ENCODE measurements at regions not wholly inside any gene's neighbourhood (a gene's known extent, or its start where the extent isn't known, plus 50 kb on each side); places are given as distances from the start of the nearest gene placed in this dataset.

DNA sequence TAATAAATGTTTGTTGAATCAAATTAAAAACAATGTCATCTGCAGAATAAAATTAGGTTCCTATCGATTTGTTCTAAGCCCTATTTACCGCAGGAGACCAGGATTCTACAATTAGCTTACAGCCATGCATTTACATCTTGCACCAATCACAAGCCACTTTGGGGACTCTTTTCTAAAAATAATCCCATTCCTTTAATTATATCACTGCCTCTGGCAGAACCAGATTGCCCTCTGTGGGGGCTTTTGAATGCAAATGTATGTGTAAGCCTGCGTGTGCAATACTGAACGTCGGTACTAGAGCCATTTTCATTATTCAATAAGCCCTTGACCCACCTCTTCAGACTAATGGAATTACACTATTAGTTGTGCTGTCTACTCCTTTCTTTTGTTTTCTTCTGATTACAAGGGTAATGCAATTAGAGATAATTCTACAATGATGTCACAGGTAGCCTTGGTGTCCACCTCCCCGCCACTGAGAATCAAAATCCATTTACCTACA lies 391.3 kb upstream of the XYLT1 start:
- no peak for DNase-seq (ENCODE audit: low read depth)

DNA sequence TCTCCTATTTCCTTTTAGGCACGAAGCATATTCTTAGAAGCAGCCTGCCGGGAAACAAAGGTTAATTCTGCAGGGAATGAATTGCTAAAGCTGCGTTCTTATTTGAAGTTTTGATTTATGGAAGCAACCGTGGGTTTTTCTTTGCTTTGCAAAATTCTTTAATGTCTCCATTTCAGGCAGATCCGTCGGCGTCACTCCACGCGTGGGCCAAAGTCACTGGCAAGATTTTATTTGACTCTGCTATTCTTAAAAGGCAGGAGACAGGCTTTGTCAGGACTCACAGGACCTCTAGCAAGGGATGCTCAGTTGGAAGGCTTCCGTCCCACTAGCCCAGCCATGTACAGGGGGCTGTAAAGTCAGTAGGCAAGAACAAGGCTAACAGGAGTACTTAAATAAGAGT lies 387.3 kb upstream of the XYLT1 start:
- no peak for DNase-seq (ENCODE audit: low read depth)

DNA sequence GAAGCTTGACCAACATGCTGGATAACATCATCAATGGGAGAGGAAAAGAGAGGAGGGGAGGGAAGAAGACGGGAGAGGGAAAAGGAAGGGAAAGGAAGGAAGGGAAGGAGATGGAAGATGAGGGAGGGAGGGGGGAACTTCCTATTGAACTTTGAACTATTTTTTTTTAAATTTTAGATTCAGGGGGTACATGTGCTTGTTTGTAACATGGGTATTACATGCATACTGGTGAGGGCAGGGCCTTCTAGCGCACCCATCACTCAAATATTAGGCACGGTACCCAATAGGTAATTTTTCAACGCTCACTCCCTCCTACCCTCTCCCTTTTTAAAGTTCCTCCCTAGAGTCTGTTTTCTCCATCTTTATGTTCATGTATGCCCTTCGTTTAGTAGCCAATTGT lies 383.2 kb upstream of the XYLT1 start:
- no peak for DNase-seq (ENCODE audit: low read depth)

DNA sequence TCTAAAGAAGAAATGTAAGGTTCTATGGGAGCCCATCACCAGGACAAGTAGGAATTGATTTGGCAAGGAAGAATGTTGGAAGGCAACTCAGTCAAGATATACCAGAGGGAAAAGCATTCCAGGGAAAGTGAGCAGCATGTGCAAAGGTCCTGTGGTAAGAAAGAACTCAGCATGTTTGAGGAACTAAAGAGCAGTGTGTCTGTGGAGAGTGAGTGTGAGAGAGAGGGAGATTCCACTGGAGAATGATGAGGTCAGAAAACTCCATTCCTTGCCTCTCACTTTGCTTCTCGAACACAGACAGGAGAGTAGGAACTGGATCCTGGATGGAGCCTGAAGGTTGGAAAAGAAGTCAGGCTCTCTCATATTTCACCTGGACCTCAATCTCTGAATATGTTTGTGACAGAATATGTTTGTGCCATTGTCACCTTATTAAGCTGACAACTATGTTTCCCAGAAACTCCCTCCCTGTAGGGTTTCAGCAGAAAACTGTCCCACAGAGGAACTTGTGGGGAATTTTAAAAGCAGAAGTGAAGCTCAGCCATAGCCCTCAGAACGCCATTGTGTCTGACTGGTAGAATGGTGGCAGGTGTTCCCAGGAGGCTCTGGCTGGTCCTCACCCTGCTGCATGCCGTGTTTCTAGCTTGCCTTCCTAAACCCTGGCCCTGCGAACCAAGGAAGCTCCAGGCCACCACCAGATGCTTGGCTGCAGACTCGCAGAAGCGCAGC lies 382.4 kb upstream of the XYLT1 start:
- no peak for DNase-seq (ENCODE audit: low read depth)

DNA sequence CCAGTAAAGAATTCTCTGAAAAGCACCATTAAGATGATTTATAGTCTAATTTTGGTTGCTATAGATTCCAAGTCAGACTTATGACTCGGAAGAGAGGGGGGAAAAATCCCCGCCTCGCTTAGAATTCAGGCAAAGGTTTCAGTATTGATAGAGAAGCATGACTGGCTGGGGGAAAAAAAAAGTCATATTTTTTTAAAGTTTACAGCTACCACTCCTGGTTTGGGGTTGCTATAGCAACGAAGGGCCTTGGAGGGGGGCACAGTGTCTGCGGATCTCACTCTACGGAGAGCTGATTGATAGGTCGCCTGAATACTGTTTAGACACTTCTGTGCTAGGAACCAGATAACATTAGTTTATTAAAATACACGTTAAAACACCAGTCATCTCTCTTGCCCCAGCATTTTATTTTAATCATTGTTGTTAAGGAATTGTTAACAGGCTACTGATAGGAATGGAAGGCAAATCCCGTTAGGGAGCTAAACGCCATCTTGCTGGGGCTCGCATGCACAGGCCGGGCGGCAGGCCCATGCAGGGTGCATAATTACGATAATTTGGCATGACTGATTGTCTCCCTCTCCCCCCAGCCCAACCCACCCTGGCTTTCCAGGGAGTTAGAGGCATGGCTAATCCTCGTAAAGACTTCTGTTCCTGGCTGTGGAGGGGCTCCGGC lies 380.0 kb upstream of the XYLT1 start:
- DNase-seq (ENCODE audit: low read depth) = no peak

DNA sequence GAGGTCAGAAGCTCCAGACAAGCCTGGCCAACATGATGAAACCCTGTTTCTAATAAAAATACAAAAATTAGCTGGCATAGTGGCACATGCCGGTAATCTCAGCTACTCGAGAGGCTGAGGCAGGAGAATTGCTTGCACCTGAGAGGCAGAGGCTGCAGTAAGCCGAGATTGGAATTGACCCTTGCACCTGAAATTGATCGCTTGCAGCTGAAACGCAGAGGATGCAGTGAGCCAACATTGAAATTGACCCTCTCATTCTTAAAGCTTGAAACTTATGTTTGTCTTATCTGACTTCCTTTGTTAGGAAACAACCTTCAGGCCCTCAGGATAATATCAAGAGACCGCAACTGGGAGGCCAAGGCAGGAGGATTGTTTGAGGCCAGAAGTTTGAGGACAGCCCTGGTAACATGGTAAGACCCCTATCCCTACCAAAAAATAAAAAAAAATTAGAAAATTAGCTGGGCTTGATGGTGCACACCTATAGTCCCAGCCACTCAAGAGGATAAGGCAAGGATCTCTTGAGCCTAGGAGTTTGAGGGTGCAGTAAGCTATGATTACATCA lies 376.6 kb upstream of the XYLT1 start:
- no peak for DNase-seq (ENCODE audit: low read depth)

DNA sequence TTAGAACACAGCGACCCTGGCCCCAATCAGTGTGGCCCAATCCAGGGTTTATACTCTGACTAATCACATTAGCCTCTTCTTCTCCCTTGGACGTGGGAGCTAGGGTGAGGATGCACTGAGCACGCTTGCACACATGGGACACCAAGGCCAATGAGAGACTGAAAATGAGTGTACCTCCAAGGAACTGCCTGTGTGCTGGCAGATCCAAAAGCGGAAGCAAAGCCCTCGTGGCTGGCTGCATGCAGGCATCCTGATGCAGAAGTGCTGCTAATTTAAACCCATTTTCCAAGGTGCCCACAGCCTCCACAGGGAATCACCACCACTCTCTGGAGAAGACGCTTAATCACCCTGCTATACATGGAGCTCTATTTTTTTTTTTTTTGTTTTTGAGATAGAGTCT lies 375.3 kb upstream of the XYLT1 start:
- DNase-seq (ENCODE audit: low read depth) = no peak

DNA sequence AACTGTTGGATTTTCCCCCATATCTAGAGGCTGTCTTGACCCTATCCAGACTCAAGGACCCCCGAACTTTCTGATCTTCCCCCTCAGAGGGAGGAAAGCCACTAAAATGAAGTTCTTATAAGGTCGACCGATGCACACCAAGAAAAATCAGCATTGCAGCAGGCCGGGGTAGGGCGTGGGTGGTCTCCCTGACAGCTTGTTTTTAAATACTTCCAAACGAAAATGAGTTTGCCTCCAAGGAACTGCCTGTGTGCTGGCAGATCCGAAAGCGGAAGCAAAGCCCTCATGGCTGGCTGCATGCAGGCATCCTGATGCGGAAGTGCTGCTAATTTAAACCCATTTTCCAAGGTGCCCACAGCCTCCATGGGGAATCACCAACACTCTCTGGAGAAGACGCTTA lies 374.3 kb upstream of the XYLT1 start:
- DNase-seq (ENCODE audit: low read depth) = no peak

DNA sequence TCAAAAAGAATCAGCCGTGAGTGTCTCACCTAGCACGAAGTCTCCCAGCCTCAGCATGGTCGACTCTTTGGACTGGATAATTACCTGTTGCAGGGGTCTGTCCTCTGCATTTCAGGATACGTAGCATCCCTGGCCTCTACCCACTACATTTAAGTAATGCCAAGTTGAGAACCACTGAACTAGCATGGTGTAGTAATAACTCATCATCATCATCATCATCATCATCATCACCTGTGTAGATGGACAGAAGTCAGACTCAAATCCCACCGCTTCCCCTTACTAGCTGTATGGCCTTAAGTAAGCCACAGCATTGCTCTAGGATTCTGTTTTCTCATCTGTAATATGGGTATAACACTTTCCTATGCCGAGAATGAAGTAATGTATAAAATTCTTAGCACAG lies 373.1 kb upstream of the XYLT1 start:
- DNase-seq (ENCODE audit: low read depth) = no peak

DNA sequence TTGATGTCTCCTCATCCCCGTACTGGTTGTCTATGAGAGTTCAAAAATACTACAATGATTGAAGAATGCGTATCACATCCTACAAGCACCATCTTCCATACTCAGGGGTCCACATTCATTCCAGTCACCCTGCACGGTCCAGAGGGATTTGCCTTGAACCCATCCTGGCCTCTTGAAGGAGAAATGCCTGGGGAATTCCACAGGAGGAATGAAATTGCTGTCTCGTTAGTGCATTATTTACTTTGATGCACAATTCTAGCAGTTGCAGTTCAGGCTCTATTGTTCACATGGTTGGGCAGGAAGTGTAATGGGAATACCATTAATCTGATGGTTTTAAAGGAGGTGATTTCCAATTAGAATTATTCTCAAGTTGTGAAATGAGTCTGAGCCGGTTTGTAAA lies 369.1 kb upstream of the XYLT1 start:
- DNase-seq (ENCODE audit: low read depth) = no peak

DNA sequence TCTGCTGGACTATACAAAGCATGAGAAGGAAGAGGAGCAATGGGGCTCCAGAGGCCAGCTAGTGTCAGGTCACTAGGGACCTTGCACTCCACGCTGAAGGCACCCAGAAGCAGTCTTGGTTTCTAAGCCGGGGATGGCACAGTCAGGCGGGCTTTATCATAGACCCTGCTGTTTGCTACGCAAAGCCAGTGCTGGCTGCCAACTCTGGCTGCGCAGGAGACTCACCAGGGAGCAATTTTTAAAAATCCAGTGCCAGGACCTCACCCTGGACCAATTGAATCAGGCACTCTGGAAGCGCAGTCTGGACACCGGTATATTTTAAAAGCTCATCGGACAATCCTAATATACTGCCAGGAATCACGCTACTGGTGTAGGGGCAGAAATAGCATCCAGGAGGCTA lies 368.5 kb upstream of the XYLT1 start:
- DNase-seq (ENCODE audit: low read depth) = no peak

DNA sequence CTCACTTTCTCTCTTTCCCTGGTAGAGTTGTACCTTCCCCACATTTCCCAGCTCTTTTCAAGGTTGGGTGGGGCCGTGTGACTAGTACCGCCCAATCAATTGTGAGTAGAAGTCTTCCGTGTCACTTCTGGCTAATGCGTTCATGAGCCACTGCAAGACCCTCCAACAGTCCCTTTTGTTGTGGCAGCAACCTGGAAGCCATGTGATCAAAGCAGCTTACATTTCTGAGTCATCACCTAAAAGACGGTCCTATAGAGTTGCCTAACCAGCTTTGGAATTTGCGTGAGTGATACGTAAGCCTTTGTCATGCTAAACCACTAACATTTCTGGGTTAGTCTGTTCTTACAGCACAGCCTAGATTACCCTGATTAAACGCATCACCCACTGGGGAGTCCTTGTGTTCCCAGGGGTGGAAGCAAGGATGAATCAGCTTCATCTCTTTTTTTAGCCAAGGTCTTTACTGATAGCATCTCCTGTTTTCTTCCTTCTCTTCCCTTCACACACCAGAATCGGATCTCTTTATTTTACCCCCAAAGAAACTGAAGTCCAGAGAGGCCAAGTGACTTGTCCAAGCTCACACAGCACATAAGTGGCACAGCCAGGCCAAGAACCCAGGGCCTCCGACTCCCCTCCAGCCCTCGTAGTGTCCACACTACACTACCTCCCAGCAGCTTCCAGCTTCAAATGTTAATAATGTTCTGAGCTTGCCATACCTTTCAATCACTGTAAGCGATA lies 366.3 kb upstream of the XYLT1 start:
- no peak for DNase-seq (ENCODE audit: low read depth)

DNA sequence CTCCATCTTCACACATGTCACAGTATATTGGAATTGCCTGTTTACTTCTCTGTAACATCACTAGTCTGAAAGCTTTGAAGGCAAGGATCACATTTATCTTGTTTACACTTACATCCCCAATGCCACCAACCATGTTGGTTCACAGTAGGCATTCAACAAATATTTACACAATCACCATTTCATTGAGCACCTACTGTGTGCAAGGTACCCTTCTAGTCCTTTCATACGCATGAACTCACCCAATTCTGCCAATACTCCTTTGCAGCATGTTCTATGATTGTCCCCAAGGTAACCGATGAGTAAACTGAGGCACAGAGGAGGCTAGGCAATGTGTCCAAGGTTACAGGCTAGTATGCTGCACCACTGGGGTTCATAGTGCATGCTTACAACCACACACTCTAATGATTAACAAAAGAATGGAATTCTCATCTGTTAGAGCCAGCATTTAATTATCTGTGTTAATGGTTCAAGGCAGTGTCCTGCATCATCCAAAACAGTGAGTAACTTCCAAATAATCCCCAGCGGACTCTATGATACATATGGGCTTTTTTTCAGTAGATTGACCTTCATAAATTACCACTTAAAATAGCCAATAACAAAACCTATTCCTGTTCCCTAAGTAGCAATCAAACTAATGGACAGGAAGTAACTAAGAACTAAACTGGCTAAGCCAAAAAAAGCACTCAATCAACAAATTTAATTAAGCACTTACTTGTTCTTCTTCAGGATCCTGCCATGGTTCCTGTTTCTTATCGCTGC lies 364.5 kb upstream of the XYLT1 start:
- no peak for DNase-seq (ENCODE audit: low read depth)

DNA sequence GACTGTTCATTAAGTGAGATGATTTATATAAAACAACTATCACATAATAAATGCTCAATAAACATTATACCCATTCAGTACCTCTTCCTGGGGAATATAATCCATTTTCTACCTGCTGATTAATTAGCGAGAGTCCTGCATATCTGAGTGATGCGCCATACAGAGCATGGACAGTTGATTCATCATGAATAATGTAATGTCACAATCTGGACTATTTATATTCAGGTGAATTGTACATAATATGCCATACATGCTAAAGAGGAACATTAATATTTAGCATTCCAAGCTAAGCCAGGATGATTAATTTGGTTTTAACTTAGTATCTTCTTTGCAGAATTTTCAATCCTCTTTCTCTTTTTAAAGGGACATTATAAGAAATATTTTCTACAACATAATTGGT lies 362.0 kb upstream of the XYLT1 start:
- no peak for DNase-seq (ENCODE audit: low read depth)

DNA sequence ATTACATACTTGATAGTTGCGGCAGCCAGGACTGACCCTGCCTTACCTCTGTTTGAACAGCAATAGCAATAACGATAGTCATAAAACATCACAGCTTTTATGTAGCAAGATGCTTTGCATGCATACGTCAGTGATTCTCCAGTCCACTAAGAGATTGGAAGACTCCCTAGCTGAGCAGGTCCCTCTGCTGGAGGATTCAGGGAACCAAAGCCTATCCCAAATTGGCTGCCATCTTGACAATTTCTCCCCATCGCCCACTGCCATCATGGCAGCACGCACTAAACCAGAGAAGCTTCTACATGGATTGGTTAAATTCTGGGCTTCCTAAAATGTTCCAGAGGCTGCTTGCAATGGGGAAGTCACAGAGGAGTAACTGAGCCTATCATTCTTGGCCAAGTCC lies 360.6 kb upstream of the XYLT1 start:
- no peak for DNase-seq (ENCODE audit: low read depth)

DNA sequence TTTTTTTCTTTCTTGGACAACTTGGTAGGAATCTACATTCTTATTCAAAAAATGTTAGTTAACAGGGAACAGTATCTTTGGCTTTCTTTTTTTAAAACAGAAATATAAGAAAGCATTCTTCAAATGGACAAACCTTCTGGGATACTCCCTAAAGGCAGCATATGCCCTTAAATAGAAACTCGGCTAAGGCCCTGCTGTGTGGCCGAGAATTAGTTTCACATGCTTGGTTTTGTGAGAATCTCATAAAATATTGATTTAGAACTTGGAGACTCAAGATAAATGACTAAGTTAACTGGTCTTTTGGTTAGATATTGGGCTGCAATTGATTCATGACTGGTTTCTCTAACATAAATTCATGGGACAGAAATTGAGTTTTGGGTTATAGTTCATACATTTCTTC lies 359.9 kb upstream of the XYLT1 start:
- DNase-seq (ENCODE audit: low read depth) = no peak

DNA sequence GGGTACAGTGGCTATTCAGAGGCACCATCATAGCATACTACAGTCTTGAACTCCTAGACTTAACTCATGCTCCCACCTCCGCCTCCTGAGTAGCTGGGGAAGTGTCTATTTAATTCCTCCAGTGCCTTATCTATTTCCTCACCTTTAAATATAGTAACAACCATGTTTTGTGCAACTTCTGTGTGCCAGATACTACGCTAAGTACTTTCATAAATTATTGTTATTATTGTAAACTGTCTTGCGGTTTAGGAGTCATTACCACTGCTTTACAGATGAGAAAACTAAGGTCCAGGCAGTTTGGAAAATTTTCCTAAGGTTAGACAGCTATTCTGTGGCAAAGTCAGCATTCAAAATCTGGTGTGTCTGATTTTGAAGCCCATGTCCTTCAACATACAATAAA lies 359.1 kb upstream of the XYLT1 start:
- DNase-seq (ENCODE audit: low read depth) = no peak

DNA sequence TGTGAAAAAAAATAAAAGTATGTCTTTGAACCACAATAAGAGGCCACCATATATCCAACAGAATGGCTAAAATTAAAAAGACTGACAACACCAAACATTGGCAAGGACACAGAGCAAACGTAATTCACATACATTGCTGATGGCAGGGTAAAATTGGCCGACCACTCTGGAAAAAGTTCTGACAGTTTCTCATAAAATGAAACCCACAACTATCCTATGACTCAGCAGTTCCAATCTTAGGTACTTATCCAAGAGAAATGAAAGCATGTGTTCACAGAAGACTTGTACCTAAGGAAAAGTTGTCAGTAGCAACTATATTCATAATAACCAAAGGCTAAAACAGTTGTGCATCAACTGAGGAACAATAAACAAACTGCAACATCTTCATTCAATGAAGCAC lies 357.3 kb upstream of the XYLT1 start:
- no peak for DNase-seq (ENCODE audit: low read depth)

DNA sequence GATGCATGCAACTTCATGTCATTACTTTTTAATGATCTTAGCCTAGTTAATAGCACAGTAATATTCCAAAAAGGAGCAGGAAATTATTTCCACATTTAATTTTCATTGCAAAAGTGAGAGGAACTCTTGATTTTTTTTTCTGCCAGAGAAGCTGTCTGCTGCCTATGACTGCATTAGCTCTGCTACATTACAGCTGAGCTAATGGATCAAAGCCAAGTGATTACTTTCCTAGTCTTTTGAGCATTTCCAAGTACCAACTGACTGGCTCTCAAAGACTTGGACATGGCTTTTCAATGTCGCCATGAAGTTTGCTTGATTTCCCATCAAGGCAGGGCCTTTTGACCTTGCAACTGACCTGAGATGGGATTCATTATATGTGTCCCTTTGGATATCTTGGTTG lies 356.6 kb upstream of the XYLT1 start:
- no peak for DNase-seq (ENCODE audit: low read depth)

DNA sequence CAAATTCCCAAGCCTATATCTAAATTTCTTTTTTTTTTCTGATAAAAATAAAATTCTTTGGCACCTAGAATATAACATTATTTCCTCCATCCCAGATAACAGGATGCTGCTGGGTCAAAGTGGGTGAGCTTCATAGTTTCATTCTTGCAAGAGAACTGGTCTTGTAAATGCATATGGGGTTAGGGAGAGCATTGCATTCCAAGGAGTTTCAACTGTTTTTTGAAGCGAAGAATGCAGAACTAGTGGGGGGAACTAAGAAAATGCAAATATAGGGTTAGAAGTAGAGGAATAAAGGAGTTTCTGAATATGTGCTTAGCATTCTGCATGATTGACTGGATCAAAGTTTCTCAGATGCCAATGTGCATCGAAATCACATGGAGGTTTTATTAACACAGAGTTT lies 347.2 kb upstream of the XYLT1 start:
- no peak for DNase-seq (ENCODE audit: low read depth)

DNA sequence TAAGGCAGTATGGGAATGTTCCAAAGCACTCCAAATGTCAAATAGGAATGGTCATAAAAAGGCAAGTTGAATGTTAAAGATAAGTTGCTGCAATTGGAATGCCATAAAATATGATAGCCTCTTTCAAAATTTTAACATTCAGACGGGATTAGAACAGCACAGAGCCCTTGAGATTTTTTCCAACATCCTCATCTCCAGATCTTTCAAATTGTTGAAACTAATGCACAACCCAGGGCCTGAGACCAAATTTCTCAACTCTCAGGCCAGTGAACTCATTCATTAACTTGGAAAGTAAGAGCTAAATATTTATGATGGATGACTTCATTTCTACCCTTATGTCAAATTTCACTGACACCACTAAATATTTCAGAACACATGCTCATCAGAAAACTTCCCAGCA lies 346.5 kb upstream of the XYLT1 start:
- no peak for DNase-seq (ENCODE audit: low read depth)

DNA sequence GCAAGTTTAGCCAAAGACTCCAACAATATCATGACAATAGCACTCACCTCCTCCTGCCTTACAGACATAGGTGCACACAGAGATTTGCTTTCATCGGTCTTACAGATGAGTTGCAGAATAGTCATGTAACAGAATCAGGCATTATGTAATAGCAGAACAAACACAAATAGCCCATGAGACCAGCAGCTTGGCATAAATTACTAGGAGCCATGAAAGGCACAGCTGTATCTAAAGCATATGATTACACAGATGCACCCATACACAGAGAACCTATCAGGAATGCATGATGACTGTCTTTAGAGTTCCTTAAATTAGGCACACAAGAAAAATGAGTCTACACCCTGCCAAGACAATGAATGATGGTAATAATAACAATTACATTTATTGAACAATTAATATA lies 342.0 kb upstream of the XYLT1 start:
- DNase-seq (ENCODE audit: low read depth) = no peak

All from activated T-cell treated with anti-CD3 and anti-CD28 coated beads for 48 hours (primary cell).